Astrocyte (in vitro differentiated cells and primary cell): ENCODE measurements at regions not wholly inside any gene's neighbourhood (a gene's known extent, or its start where the extent isn't known, plus 50 kb on each side); places are given as distances from the start of the nearest gene placed in this dataset.

Experiments
- CTCF ChIP-seq: IDR thresholded peaks from 2 replicates; pipeline ENCODE4 v1.5.1; 2011; ENCODE audit warnings: low read depth, mild to moderate bottlenecking, inconsistent platforms, low read length, moderate library complexity; ENCODE audit not compliant: insufficient read depth
- EZH2 ChIP-seq: IDR thresholded peaks from 2 replicates; pipeline ENCODE4 v1.6.1; 2012; ENCODE audit warnings: mild to moderate bottlenecking, low read length, inconsistent platforms; ENCODE audit not compliant: insufficient read depth

- TF ChIP-seq CTCF (no peak), EZH2 (no peak)
These were observed 368.9 kb downstream of the SEC16B start for GRCh38 chr1:177600936-177601335.
